ENCODE measurements at regions not wholly inside any gene's neighbourhood (a gene's known extent, or its start where the extent isn't known, plus 50 kb on each side); places are given as distances from the start of the nearest gene placed in this dataset.

GRCh38 chr6:146911635-146912215, 292.5 kb upstream of the STXBP5 start:
- no peak for TF ChIP-seq CTCF (conservative IDR thresholded peaks at IDR 0.05)
- no peak for TF ChIP-seq EZH2 (IDR thresholded peaks at IDR 0.05; ENCODE audit: low read depth)
